Chondrocyte (in vitro differentiated cells): ENCODE measurements at regions not wholly inside any gene's neighbourhood (a gene's known extent, or its start where the extent isn't known, plus 50 kb on each side); places are given as distances from the start of the nearest gene placed in this dataset.

Experiments used
- DNase-seq: peaks from one replicate; pipeline ENCODE4 v3.0.0; 2021; ENCODE audit warnings: mixed read lengths, low spot score
- H3K27ac Mint-ChIP-seq: one replicate; pipeline ENCODE4 v1.8.0; 2021; ENCODE audit warnings: mild to moderate bottlenecking, moderate library complexity, mixed read lengths; ENCODE audit not compliant: unreplicated experiment
- H3K27me3 Mint-ChIP-seq: 2 replicates; pipeline ENCODE4 v1.8.0; 2021; ENCODE audit warnings: low read depth, mixed read lengths
- H3K36me3 Mint-ChIP-seq: 2 replicates; pipeline ENCODE4 v1.8.0; 2021; ENCODE audit warnings: low read depth, mixed read lengths
- H3K4me1 Mint-ChIP-seq: 2 replicates; pipeline ENCODE4 v1.8.0; 2021; ENCODE audit warnings: low read depth, mild to moderate bottlenecking, mixed read lengths
- H3K4me3 Mint-ChIP-seq: one replicate; pipeline ENCODE4 v1.8.0; 2021; ENCODE audit warnings: mild to moderate bottlenecking, moderate library complexity, mixed read lengths; ENCODE audit not compliant: unreplicated experiment
- H3K9me3 Mint-ChIP-seq: 2 replicates; pipeline ENCODE4 v1.8.0; 2021; ENCODE audit warnings: low read depth, mixed read lengths
- CTCF ChIP-seq: fragments of 200-600 bp; sonication (generic); IDR thresholded peaks from 2 replicates; pipeline ENCODE4 v1.5.0; 2021; ENCODE audit warnings: antibody characterized with exemption, mild to moderate bottlenecking, moderate library complexity

DNA sequence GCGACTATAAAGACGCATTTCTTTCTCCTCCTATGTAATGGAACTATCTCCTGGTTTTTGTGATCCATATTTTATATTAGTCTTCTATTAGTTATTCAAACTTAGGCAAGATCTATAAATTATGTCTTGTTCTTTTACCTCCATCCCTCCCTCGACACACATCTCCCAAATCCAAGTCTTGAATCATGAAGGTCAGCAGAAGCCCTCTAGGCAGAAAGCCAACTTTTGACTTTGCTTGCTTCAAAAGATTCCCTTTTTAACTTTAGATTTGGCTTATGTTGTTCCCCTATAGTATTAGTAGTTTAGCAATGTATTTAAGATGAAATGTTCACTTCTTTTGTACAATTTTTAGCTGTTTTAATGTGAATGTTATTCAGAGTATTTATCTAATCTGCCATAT, 689.8 kb downstream of the SLC6A15 start:
- Mint-ChIP-seq H3K9me3 (no peaks in the 10 kb centered on the region), H3K36me3 (no peaks in the 10 kb centered on the region), H3K4me3 (no peak overlapping the region), H3K27ac (no peak overlapping the region), H3K4me1 (no peaks in the 10 kb centered on the region), H3K27me3 (peaks cover 2% of the 10 kb centered on the region)
- DNase-seq, result no peak
- no peak for TF ChIP-seq CTCF

- no peak overlapping the region for H3K27ac Mint-ChIP-seq
- no peaks in the 10 kb centered on the region for H3K4me1 Mint-ChIP-seq
- no peaks in the 10 kb centered on the region for H3K9me3 Mint-ChIP-seq
- TF ChIP-seq CTCF, result no peak
- H3K4me3 Mint-ChIP-seq, result no peak overlapping the region
- H3K36me3 Mint-ChIP-seq, result no peaks in the 10 kb centered on the region
- H3K27me3 Mint-ChIP-seq, result no peaks in the 10 kb centered on the region
- DNase-seq, result no peak
Measured at GRCh38 chr12:84218406-84218805, 694.2 kb downstream of the SLC6A15 start.

DNA sequence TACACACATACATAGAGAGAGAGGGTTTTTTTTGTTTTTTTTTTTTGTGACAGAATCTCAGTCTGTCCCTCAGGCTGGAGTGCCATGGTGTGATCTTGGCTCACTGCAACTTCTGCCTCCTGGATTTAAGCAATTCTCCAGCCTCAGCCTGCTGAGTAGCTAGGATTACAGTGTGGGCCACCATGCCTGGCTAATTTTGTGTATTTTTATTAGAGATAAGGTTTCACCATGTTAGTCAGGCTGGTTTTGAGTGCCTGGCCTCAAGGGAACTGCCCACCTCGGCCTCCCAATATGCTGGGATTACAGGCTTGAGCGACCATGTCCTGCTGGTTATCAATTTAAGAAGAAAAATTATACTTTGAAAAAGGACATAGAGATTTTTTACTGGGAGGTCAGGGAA, 710.6 kb downstream of the SLC6A15 start:
- TF ChIP-seq CTCF, result no peak
- Mint-ChIP-seq H3K27me3 (no peaks in the 10 kb centered on the region), H3K4me3 (no peak overlapping the region), H3K9me3 (peaks cover 6% of the 10 kb centered on the region), H3K27ac (no peak overlapping the region), H3K36me3 (no peaks in the 10 kb centered on the region), H3K4me1 (no peaks in the 10 kb centered on the region)
- DNase-seq, result no peak

DNA sequence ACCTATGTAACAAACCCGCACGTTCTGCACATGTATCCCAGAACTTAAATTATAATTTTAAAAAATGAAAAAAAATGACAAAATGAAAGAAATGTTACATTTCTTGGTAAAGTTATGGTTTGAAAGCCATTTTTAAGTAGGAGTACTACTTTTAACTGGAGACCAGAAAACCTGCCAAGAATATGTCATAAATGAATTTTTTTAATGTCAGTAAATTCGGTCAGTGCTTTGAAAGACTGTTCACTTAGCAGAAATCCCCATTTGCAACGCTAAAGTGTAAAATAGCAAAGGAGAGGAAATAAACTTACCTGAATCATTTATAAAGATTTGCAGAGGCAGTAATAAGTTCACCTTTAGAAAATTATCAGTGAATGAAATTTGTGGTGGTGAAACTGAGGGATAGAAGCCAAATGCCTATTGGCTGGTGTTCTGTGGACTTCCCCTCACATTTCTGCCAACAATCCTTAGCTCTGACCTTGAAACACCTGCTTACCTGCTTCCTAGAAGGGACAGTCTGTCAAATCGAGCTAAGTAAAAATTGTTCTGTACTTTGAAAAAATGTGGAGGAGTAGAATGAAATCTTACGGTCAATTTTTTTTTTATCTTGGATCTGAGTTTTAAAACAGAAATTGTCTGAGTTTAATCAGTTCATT, 714.2 kb downstream of the SLC6A15 start:
- Mint-ChIP-seq H3K27me3 (no peaks in the 10 kb centered on the region), H3K36me3 (no peaks in the 10 kb centered on the region), H3K4me3 (no peak overlapping the region), H3K9me3 (peaks cover 25% of the 10 kb centered on the region), H3K27ac (no peak overlapping the region), H3K4me1 (no peaks in the 10 kb centered on the region)
- DNase-seq, result no peak
- no peak for TF ChIP-seq CTCF

DNA sequence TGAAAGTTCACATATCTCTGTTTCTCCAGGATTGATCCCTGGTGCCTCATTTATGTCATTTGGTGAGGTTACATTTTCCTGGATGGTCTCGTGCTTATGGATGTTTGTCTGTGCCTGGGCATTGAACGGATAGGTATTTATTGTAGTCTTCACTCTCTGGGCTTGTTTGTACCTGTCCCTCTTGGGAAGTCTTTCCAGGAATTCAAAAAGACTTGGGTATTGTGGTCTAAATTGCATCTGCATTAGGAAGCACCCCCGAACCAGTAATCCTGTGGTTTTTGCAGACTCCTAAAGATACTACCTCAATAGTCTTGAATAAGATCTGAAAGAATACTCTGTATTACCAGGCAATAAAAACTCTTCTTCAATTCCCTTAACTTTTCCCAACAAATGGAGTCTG, 720.8 kb downstream of the SLC6A15 start:
- DNase-seq, result no peak
- H3K4me3 Mint-ChIP-seq, result no peak overlapping the region
- H3K4me1 Mint-ChIP-seq, result no peaks in the 10 kb centered on the region
- peaks cover 7% of the 10 kb centered on the region for H3K27me3 Mint-ChIP-seq
- H3K27ac Mint-ChIP-seq, result no peak overlapping the region
- TF ChIP-seq CTCF, result no peak
- H3K36me3 Mint-ChIP-seq, result no peaks in the 10 kb centered on the region
- H3K9me3 Mint-ChIP-seq, result peaks cover 31% of the 10 kb centered on the region
